ENCODE measurements at regions not wholly inside any gene's neighbourhood (a gene's known extent, or its start where the extent isn't known, plus 50 kb on each side); places are given as distances from the start of the nearest gene placed in this dataset.

- DNase-seq (ENCODE audit: low read depth in 1 of 2, low spot score in 1 of 2) = no peak
These were observed 516.9 kb downstream of the GLRX3 start for GRCh38 chr10:130652964-130653578.

GRCh38 chr10:130654726-130655125, 518.5 kb downstream of the GLRX3 start:
- DNase-seq (ENCODE audit: low read depth in 1 of 2, low spot score in 1 of 2) = no peak

GRCh38 chr10:130655313-130656186, 519.4 kb downstream of the GLRX3 start:
- DNase-seq (ENCODE audit: low read depth in 1 of 2, low spot score in 1 of 2) = no peak

- DNase-seq (ENCODE audit: low read depth in 1 of 2, low spot score in 1 of 2) = no peak
These were observed 520.0 kb downstream of the GLRX3 start for GRCh38 chr10:130656187-130656575.

GRCh38 chr10:130656582-130657133, 520.5 kb downstream of the GLRX3 start:
- DNase-seq (ENCODE audit: low read depth in 1 of 2, low spot score in 1 of 2) = no peak

GRCh38 chr10:130658687-130659290, 522.6 kb downstream of the GLRX3 start:
- no peak for DNase-seq (ENCODE audit: low read depth in 1 of 2, low spot score in 1 of 2)

GRCh38 chr10:130659528-130659927, 523.3 kb downstream of the GLRX3 start:
- no peak for DNase-seq (ENCODE audit: low read depth in 1 of 2, low spot score in 1 of 2)

- no peak for DNase-seq (ENCODE audit: low read depth in 1 of 2, low spot score in 1 of 2)
These were observed 524.1 kb downstream of the GLRX3 start for GRCh38 chr10:130660266-130660665.

- DNase-seq (ENCODE audit: low read depth in 1 of 2, low spot score in 1 of 2) = no peak
These were observed 525.2 kb downstream of the GLRX3 start for GRCh38 chr10:130661419-130661818.

- DNase-seq (ENCODE audit: low read depth in 1 of 2, low spot score in 1 of 2) = no peak
These were observed 526.6 kb downstream of the GLRX3 start for GRCh38 chr10:130662775-130663174.

- no peak for DNase-seq (ENCODE audit: low read depth in 1 of 2, low spot score in 1 of 2)
These were observed 528.3 kb downstream of the GLRX3 start for GRCh38 chr10:130664526-130664925.

- DNase-seq (ENCODE audit: low read depth in 1 of 2, low spot score in 1 of 2) = no peak
These were observed 530.0 kb downstream of the GLRX3 start for GRCh38 chr10:130666215-130666614.

GRCh38 chr10:130686689-130687300, 550.6 kb downstream of the GLRX3 start:
- no peak for DNase-seq (ENCODE audit: low read depth in 1 of 2, low spot score in 1 of 2)

GRCh38 chr10:130687566-130687965, 551.4 kb downstream of the GLRX3 start:
- DNase-seq (ENCODE audit: low read depth in 1 of 2, low spot score in 1 of 2) = no peak

GRCh38 chr10:130689743-130690626, 553.8 kb downstream of the GLRX3 start:
- no peak for DNase-seq (ENCODE audit: low read depth in 1 of 2, low spot score in 1 of 2)

- DNase-seq (ENCODE audit: low read depth in 1 of 2, low spot score in 1 of 2) = no peak
These were observed 555.6 kb downstream of the GLRX3 start for GRCh38 chr10:130691776-130692175.

GRCh38 chr10:130696870-130697269, 560.7 kb downstream of the GLRX3 start:
- no peak for DNase-seq (ENCODE audit: low read depth in 1 of 2, low spot score in 1 of 2)

GRCh38 chr10:130707389-130707979, 571.3 kb downstream of the GLRX3 start:
- no peak for DNase-seq (ENCODE audit: low read depth in 1 of 2, low spot score in 1 of 2)

GRCh38 chr10:130708465-130709070, 572.4 kb downstream of the GLRX3 start:
- DNase-seq (ENCODE audit: low read depth in 1 of 2, low spot score in 1 of 2) = no peak

- DNase-seq (ENCODE audit: low read depth in 1 of 2, low spot score in 1 of 2) = no peak
These were observed 573.2 kb downstream of the GLRX3 start for GRCh38 chr10:130709415-130709814.

Measured in stimulated activated CD4-positive, alpha-beta T cell treated with anti-CD3 and anti-CD28 coated beads, Interleukin-15, amount 100 ng/mL, for 1 hour (primary cell).